Naive B cell (primary cell): ENCODE measurements at regions not wholly inside any gene's neighbourhood (a gene's known extent, or its start where the extent isn't known, plus 50 kb on each side); places are given as distances from the start of the nearest gene placed in this dataset.

Experiments used
- ATAC-seq, 2 donors: fragments of 150-1000 bp; cut with Tn5 transposase; 2 replicates each; pipeline ENCODE4 v1.10.0; 2021; ENCODE audit warnings: low read depth in 2 of 2, mild to moderate bottlenecking in 2 of 2, moderate library complexity in 2 of 2
- DNase-seq: peaks from one replicate; pipeline ENCODE4 v3.0.0; 2022
- H3K27ac Mint-ChIP-seq, 6 donors: one replicate each; pipeline ENCODE4 v1.8.0; 2020 to 2022; ENCODE audit warnings: mild to moderate bottlenecking in 6 of 6, mixed read lengths in 6 of 6, moderate library complexity in 5 of 6, inconsistent platforms in 2 of 6
- H3K27me3 Mint-ChIP-seq, 3 donors: one replicate each; pipeline ENCODE4 v1.8.0; 2021 to 2022; ENCODE audit warnings: mixed read lengths in 3 of 3, mild to moderate bottlenecking in 1 of 3
- H3K36me3 Mint-ChIP-seq, 2 donors: one replicate each; pipeline ENCODE4 v1.8.0; 2020 to 2022; ENCODE audit warnings: mixed read lengths in 2 of 2, inconsistent platforms in 1 of 2, mild to moderate bottlenecking in 1 of 2
- H3K4me1 Mint-ChIP-seq, 3 donors: one replicate each; pipeline ENCODE4 v1.8.0; 2020 to 2022; ENCODE audit warnings: mixed read lengths in 3 of 3, inconsistent platforms in 1 of 3, mild to moderate bottlenecking in 1 of 3, moderate library complexity in 1 of 3
- H3K4me3 Mint-ChIP-seq, 8 donors: one replicate each; pipeline ENCODE4 v1.8.0; 2020 to 2022; ENCODE audit warnings: mild to moderate bottlenecking in 8 of 8, mixed read lengths in 8 of 8, moderate library complexity in 8 of 8, inconsistent platforms in 2 of 8
- H3K9me3 Mint-ChIP-seq, 7 donors: one replicate each; pipeline ENCODE4 v1.8.0; 2020 to 2022; ENCODE audit warnings: mixed read lengths in 7 of 7, mild to moderate bottlenecking in 5 of 7, inconsistent platforms in 2 of 7, moderate library complexity in 1 of 7

GRCh38 chr6:139640448-139640847 lies 266.0 kb upstream of the CITED2 start:
- H3K36me3 Mint-ChIP-seq: no peaks in the 10 kb centered on the region
- H3K27ac Mint-ChIP-seq: no peak overlapping the region
- H3K27me3 Mint-ChIP-seq: no peaks in the 10 kb centered on the region
- H3K9me3 Mint-ChIP-seq: peaks cover 0 to 2% (median 0%) of the 10 kb centered on the region in 7 donors
- ATAC-seq (no peak), DNase-seq (no peak)
- H3K4me3 Mint-ChIP-seq: no peak overlapping the region
- H3K4me1 Mint-ChIP-seq: peaks cover 5 to 14% (median 11%) of the 10 kb centered on the region in 3 donors

- ATAC-seq (no peak), DNase-seq (no peak)
- Mint-ChIP-seq H3K4me3 (no peak overlapping the region), H3K4me1 (peaks cover 5 to 14% (median 11%) of the 10 kb centered on the region in 3 donors), H3K36me3 (no peaks in the 10 kb centered on the region), H3K9me3 (no peaks in the 10 kb centered on the region), H3K27ac (no peak overlapping the region), H3K27me3 (no peaks in the 10 kb centered on the region)
These were observed 265.1 kb upstream of the CITED2 start for GRCh38 chr6:139639507-139639906.

GRCh38 chr6:139638179-139638941 lies 263.9 kb upstream of the CITED2 start:
- Mint-ChIP-seq H3K4me3 (no peak overlapping the region), H3K36me3 (no peaks in the 10 kb centered on the region), H3K27me3 (no peaks in the 10 kb centered on the region), H3K27ac (peak overlapping the region in 1 of 6 donors; percentile 50), H3K9me3 (no peaks in the 10 kb centered on the region), H3K4me1 (peaks cover 5 to 14% (median 11%) of the 10 kb centered on the region in 3 donors)
- ATAC-seq: no peak
- DNase-seq: no peak

GRCh38 chr6:139637766-139638165 lies 263.3 kb upstream of the CITED2 start:
- Mint-ChIP-seq H3K4me1 (peaks cover 5 to 14% (median 11%) of the 10 kb centered on the region in 3 donors), H3K36me3 (no peaks in the 10 kb centered on the region), H3K27ac (no peak overlapping the region), H3K4me3 (no peak overlapping the region), H3K27me3 (no peaks in the 10 kb centered on the region), H3K9me3 (no peaks in the 10 kb centered on the region)
- no peak for DNase-seq
- ATAC-seq: no peak

GRCh38 chr6:139636391-139636790 lies 261.9 kb upstream of the CITED2 start:
- ATAC-seq: no peak
- no peak for DNase-seq
- Mint-ChIP-seq H3K9me3 (no peaks in the 10 kb centered on the region), H3K27me3 (no peaks in the 10 kb centered on the region), H3K27ac (no peak overlapping the region), H3K36me3 (no peaks in the 10 kb centered on the region), H3K4me3 (no peak overlapping the region), H3K4me1 (peaks cover 5 to 11% (median 10%) of the 10 kb centered on the region in 3 donors)

GRCh38 chr6:139635401-139636130 lies 261.1 kb upstream of the CITED2 start:
- H3K4me3 Mint-ChIP-seq: no peak overlapping the region

GRCh38 chr6:139632840-139633239 lies 258.4 kb upstream of the CITED2 start:
- no peak for ATAC-seq

More at GRCh38 chr6:139635401-139636130, 261.1 kb upstream of the CITED2 start:
- Mint-ChIP-seq H3K27ac (no peak overlapping the region), H3K9me3 (no peaks in the 10 kb centered on the region), H3K36me3 (no peaks in the 10 kb centered on the region), H3K4me1 (peaks cover 1 to 5% (median 2%) of the 10 kb centered on the region in 3 donors), H3K27me3 (no peaks in the 10 kb centered on the region)
- DNase-seq: no peak
- ATAC-seq: no peak

GRCh38 chr6:139628270-139628669 lies 253.8 kb upstream of the CITED2 start:
- peaks cover 0 to 3% (median 0%) of the 10 kb centered on the region in 3 donors for H3K27me3 Mint-ChIP-seq
- H3K36me3 Mint-ChIP-seq: no peaks in the 10 kb centered on the region
- H3K27ac Mint-ChIP-seq: no peak overlapping the region
- ATAC-seq (no peak), DNase-seq (no peak)
- H3K4me1 Mint-ChIP-seq: no peaks in the 10 kb centered on the region
- no peak overlapping the region for H3K4me3 Mint-ChIP-seq
- H3K9me3 Mint-ChIP-seq: no peaks in the 10 kb centered on the region

More at GRCh38 chr6:139632840-139633239, 258.4 kb upstream of the CITED2 start:
- no peak for DNase-seq
- Mint-ChIP-seq H3K4me1 (no peaks in the 10 kb centered on the region), H3K36me3 (no peaks in the 10 kb centered on the region), H3K9me3 (no peaks in the 10 kb centered on the region), H3K27ac (no peak overlapping the region), H3K4me3 (no peak overlapping the region), H3K27me3 (no peaks in the 10 kb centered on the region)

GRCh38 chr6:139627091-139627490 lies 252.6 kb upstream of the CITED2 start:
- Mint-ChIP-seq H3K4me3 (no peak overlapping the region), H3K27me3 (peaks cover 0 to 3% (median 0%) of the 10 kb centered on the region in 3 donors), H3K9me3 (no peaks in the 10 kb centered on the region), H3K27ac (no peak overlapping the region), H3K36me3 (no peaks in the 10 kb centered on the region), H3K4me1 (no peaks in the 10 kb centered on the region)
- no peak for DNase-seq
- no peak for ATAC-seq

GRCh38 chr6:139625998-139626975 lies 251.8 kb upstream of the CITED2 start:
- H3K27me3 Mint-ChIP-seq: peaks cover 0 to 3% (median 0%) of the 10 kb centered on the region in 3 donors
- no peak overlapping the region for H3K4me3 Mint-ChIP-seq
- H3K4me1 Mint-ChIP-seq: no peaks in the 10 kb centered on the region
- H3K27ac Mint-ChIP-seq: no peak overlapping the region
- no peaks in the 10 kb centered on the region for H3K9me3 Mint-ChIP-seq
- ATAC-seq (no peak), DNase-seq (no peak)
- H3K36me3 Mint-ChIP-seq: no peaks in the 10 kb centered on the region

- no peak overlapping the region for H3K4me3 Mint-ChIP-seq
- ATAC-seq: no peak
- peaks cover 0 to 3% (median 0%) of the 10 kb centered on the region in 3 donors for H3K27me3 Mint-ChIP-seq
- H3K27ac Mint-ChIP-seq: no peak overlapping the region
- peaks cover 0 to 2% (median 0%) of the 10 kb centered on the region in 7 donors for H3K9me3 Mint-ChIP-seq
- DNase-seq: no peak
- no peaks in the 10 kb centered on the region for H3K36me3 Mint-ChIP-seq
- no peaks in the 10 kb centered on the region for H3K4me1 Mint-ChIP-seq
These were observed 250.9 kb upstream of the CITED2 start for GRCh38 chr6:139625081-139625939.

GRCh38 chr6:139623372-139623771 lies 248.9 kb upstream of the CITED2 start:
- DNase-seq: no peak
- peaks cover 0 to 2% (median 0%) of the 10 kb centered on the region in 7 donors for H3K9me3 Mint-ChIP-seq
- H3K27me3 Mint-ChIP-seq: peaks cover 0 to 3% (median 0%) of the 10 kb centered on the region in 3 donors
- no peaks in the 10 kb centered on the region for H3K36me3 Mint-ChIP-seq
- ATAC-seq: no peak
- no peaks in the 10 kb centered on the region for H3K4me1 Mint-ChIP-seq
- H3K27ac Mint-ChIP-seq: no peak overlapping the region
- H3K4me3 Mint-ChIP-seq: no peak overlapping the region
